Lower leg skin (tissue), 4 donors: ENCODE measurements at regions not wholly inside any gene's neighbourhood (a gene's known extent, or its start where the extent isn't known, plus 50 kb on each side); places are given as distances from the start of the nearest gene placed in this dataset.

Source experiments
- DNase-seq, 2 donors: peaks; one replicate each; pipeline ENCODE4 v3.0.0-alpha.2; 2019; ENCODE audit warnings: low spot score in 2 of 2
- H3K4me3 ChIP-seq: fragments of 200-600 bp; sonication (generic); 2 replicates; pipeline ENCODE4 v1.5.1; 2017; ENCODE audit warnings: mild to moderate bottlenecking, low read depth; ENCODE audit not compliant: poor library complexity, severe bottlenecking
- POLR2A ChIP-seq, 2 donors: fragments of 450-650 bp; IDR thresholded peaks; one replicate each; pipeline ENCODE4 v1.6.1; 2016 to 2017; ENCODE audit warnings: antibody characterized with exemption in 2 of 2, mild to moderate bottlenecking in 1 of 2, moderate library complexity in 1 of 2
- WGBS, 2 donors: methylation state at CpG; one replicate each; pipeline ENCODE4 v1.1.5; 2018; 5-methylcytosine and 5-hydroxymethylcytosine counted together
- intact Hi-C: fragments of 100-400 bp; cut with DNase I; formaldehyde crosslinking; loops from one replicate; pipeline ENCODE4 v1.15.0; 2023; ENCODE audit warnings: low total_unique reads
- TF ChIP-seq, protein P1 (sequence below), 3 donors: fragments of 450-650 bp; IDR thresholded peaks; one replicate each; pipeline ENCODE4 v1.5.1; 2016; ENCODE audit warnings: antibody characterized with exemption in 3 of 3, mild to moderate bottlenecking in 3 of 3, moderate library complexity in 2 of 3

GRCh38 chr6:97591955-97592354 is 308.9 kb upstream of the MMS22L start:
- intact Hi-C loops: no loop called here
- WGBS, 2 donors: 56 to 63% methylated on average over 5 to 6 of the region's 6 CpGs
- TF ChIP-seq, protein P1, sequence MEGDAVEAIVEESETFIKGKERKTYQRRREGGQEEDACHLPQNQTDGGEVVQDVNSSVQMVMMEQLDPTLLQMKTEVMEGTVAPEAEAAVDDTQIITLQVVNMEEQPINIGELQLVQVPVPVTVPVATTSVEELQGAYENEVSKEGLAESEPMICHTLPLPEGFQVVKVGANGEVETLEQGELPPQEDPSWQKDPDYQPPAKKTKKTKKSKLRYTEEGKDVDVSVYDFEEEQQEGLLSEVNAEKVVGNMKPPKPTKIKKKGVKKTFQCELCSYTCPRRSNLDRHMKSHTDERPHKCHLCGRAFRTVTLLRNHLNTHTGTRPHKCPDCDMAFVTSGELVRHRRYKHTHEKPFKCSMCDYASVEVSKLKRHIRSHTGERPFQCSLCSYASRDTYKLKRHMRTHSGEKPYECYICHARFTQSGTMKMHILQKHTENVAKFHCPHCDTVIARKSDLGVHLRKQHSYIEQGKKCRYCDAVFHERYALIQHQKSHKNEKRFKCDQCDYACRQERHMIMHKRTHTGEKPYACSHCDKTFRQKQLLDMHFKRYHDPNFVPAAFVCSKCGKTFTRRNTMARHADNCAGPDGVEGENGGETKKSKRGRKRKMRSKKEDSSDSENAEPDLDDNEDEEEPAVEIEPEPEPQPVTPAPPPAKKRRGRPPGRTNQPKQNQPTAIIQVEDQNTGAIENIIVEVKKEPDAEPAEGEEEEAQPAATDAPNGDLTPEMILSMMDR (IDR thresholded peaks at IDR 0.05): no peak
- no peak for TF ChIP-seq POLR2A (IDR thresholded peaks at IDR 0.05)

GRCh38 chr6:97594844-97595243 is 311.8 kb upstream of the MMS22L start:
- 84 to 90% methylated on average over 3 of the region's 3 CpGs for WGBS, 2 donors
- TF ChIP-seq, protein P1 (IDR thresholded peaks at IDR 0.05): no peak
- no peak for TF ChIP-seq POLR2A (IDR thresholded peaks at IDR 0.05)
- intact Hi-C loops: no loop called here
- no peak for DNase-seq
- no peak overlapping the region for H3K4me3 ChIP-seq

More at GRCh38 chr6:97591955-97592354, 308.9 kb upstream of the MMS22L start:
- no peak overlapping the region for H3K4me3 ChIP-seq
- no peak for DNase-seq

DNA sequence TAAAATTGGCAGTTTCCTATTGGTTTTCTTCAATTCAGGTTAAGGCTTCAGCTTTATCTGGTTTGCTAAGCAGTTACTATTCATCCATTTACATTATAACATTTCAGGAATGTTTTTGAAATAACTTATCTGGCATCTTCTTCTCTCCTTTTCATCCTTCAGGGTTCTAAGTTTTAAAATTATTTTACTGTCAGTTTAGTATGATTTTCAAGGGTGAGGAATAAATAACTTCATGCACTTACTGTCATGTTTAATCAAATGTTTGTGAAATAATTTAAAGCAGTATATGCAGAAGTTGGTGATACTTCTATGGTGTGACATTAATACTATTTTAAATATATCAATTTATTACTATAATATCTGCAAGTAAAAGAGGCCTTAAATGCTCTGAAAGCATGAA is 338.1 kb upstream of the MMS22L start:
- intact Hi-C loops: no loop called here
- TF ChIP-seq POLR2A (IDR thresholded peaks at IDR 0.05): no peak
- TF ChIP-seq, protein P1 (IDR thresholded peaks at IDR 0.05): no peak
- no peak overlapping the region for H3K4me3 ChIP-seq
- no peak for DNase-seq

- DNase-seq: no peak
- intact Hi-C loops: no loop called here
- TF ChIP-seq, protein P1 (IDR thresholded peaks at IDR 0.05): no peak
- H3K4me3 ChIP-seq: no peak overlapping the region
- WGBS, 2 donors: 23 to 24% methylated on average over 7 of the region's 7 CpGs
These were observed 343.8 kb upstream of the MMS22L start for GRCh38 chr6:97626671-97627441.

DNA sequence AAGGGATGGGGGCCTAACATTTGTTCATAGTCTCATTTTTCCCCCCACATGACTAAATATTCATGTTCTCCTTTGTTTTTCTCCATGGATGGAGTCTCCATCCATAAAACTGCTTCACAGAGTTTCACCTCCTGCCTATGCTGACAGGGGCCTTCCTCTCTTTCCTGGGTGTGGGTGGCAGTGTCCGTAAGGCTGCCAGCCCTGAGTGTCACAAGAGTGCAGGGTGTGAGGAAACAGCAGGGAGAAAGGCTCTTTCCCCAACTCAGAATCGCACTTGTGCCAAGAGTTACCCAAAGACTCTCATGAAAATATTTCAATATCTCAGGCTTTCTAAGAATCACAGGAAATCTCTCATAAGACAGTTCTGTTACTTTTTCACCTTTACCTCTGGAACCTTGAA is 346.2 kb upstream of the MMS22L start:
- DNase-seq: no peak
- WGBS, 2 donors: 79 to 80% methylated on average over 2 of the region's 2 CpGs
- H3K4me3 ChIP-seq: no peak overlapping the region
- intact Hi-C loops: no loop called here
- TF ChIP-seq POLR2A (IDR thresholded peaks at IDR 0.05): no peak
- TF ChIP-seq, protein P1 (IDR thresholded peaks at IDR 0.05): no peak

DNA sequence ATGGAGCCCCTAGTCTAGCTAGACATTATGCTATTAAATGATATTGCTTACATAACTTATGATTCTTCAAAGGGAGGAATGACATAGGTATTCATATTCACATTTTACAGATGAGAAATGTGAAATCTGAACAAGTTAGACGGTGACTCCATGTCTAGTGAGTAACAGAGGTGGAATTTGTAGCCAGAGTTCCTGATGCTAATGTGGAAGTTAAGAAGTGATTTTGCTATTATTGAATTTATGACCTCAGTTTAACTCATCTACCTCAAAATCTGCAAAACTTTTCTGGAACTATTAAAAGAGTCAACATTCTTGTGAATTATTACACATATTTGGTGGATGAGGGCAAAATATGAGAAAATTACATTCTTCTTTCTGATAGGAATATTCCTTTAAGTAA is 347.6 kb upstream of the MMS22L start:
- intact Hi-C loops: no loop called here
- WGBS, 2 donors: 44 to 53% methylated on average over 1 of the region's 1 CpG
- TF ChIP-seq, protein P1 (IDR thresholded peaks at IDR 0.05): no peak
- no peak for TF ChIP-seq POLR2A (IDR thresholded peaks at IDR 0.05)
- H3K4me3 ChIP-seq: no peak overlapping the region
- DNase-seq: no peak
